PC-9 (cell line): ENCODE measurements at regions not wholly inside any gene's neighbourhood (a gene's known extent, or its start where the extent isn't known, plus 50 kb on each side); places are given as distances from the start of the nearest gene placed in this dataset.

Experiments used
- CTCF ChIP-seq: fragments of 200-600 bp; sonication (generic); conservative IDR thresholded peaks from 2 replicates; pipeline ENCODE4 v1.6.1; 2017; ENCODE audit warnings: mixed run types, antibody characterized with exemption, mild to moderate bottlenecking, moderate library complexity
- EZH2 ChIP-seq: fragments of 200-600 bp; sonication (generic); IDR thresholded peaks from 2 replicates; pipeline ENCODE4 v1.8.0; 2017; ENCODE audit warnings: antibody characterized with exemption, low read depth

DNA sequence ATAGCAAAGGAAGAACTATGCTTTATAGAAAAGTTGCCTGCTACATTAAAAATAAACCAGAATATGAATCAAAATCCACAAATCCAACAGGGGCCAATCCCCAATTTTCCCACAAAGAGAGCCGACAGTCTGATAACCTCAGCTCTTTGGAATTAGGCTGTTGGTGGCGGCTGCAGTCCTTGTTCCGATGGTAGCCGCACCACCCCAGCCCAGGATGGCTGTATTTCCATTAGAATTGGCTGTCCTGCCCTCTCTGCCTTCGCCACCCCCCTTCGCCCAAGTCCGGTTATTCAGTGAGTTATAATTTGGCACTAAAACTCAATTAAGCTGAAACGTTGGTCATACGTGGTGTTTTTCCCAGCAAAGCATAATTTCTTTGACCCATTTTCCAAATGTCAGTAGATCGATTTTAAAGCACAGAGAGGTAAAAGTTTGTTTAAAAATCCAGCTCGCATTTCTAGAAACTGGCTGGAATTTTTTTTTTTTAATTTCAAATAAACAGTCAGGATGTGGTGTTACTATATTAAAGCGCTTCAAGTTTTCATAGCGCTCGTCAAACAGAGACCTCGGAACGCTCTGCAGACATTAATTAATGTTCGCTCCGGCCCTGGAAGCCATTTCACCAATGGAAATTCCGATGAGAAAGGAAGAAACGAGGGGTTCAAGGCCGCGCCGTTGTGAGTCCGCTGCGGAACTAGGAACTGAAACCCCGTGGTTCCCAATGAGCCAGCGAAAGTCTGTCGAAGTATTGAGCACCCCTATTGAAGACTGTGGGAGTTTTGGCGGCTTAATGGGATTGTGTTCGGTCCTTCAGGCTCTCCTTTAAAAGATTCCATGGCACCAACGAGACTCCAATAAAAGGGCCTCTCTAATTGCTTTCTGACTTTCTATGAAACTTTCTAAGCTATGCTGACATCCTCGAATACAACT, 104.8 kb upstream of the DIO3 start:
- TF ChIP-seq CTCF (no peak), EZH2 (no peak)
